Panc1 (cell line): ENCODE measurements at regions not wholly inside any gene's neighbourhood (a gene's known extent, or its start where the extent isn't known, plus 50 kb on each side); places are given as distances from the start of the nearest gene placed in this dataset.

ENCODE experiments used
- ATAC-seq: fragments of 200-7000 bp; cut with Tn5 transposase; 2 replicates; pipeline ENCODE4 v1.9.1; 2020; ENCODE audit warnings: mild to moderate bottlenecking, moderate library complexity
- BruUV-seq: library from RNA; stranded (reverse); fragments of 400-500 nt; replicated peaks from 2 replicates; lab custom pipeline; 2021; lab: Mats Ljungman, UMichigan
- CTCF ChIA-PET: fragments of 300-600 bp; sonication (Branson Sonifier 250); formaldehyde crosslinking; loops from one replicate; lab custom pipeline; 2022; ENCODE audit warnings: antibody characterized with exemption; lab: Charles Lee
- POLR2A ChIA-PET: fragments of 300-600 bp; sonication (Branson Sonifier 250); formaldehyde crosslinking; loops from one replicate; lab custom pipeline; 2022; ENCODE audit warnings: antibody characterized with exemption; lab: Charles Lee
- DNase-seq: peaks from one replicate; pipeline ENCODE4 v3.0.0-alpha.2; 2010; ENCODE audit warnings: low read depth, low spot score
- H3K27ac ChIP-seq: 2 replicates; pipeline ENCODE4 v1.5.1; 2011; ENCODE audit warnings: mild to moderate bottlenecking, low read length, inconsistent platforms
- H3K27me3 ChIP-seq: fragments of 200-500 bp; sonication (Bioruptor generic); 2 replicates; pipeline ENCODE4 v1.6.0; 2014; ENCODE audit warnings: low read length, inconsistent platforms; ENCODE audit not compliant: control insufficient read depth, insufficient read depth
- H3K36me3 ChIP-seq: fragments of 200-500 bp; sonication (Bioruptor generic); 2 replicates; pipeline ENCODE4 v1.5.1; 2014; ENCODE audit warnings: inconsistent platforms, mild to moderate bottlenecking, low read length, moderate library complexity; ENCODE audit not compliant: control insufficient read depth, insufficient read depth
- H3K4me1 ChIP-seq: 2 replicates; pipeline ENCODE4 v1.5.1; 2011; ENCODE audit warnings: inconsistent platforms, mild to moderate bottlenecking, low read length, moderate library complexity; ENCODE audit not compliant: control insufficient read depth, insufficient read depth
- H3K4me3 ChIP-seq, 2 experiments: 2 replicates each; pipeline ENCODE4 v1.5.1; 2011 to 2012; ENCODE audit warnings: low read depth in 2 of 2, low read length in 2 of 2, mild to moderate bottlenecking in 2 of 2, inconsistent platforms in 1 of 2, moderate library complexity in 1 of 2
- H3K9me3 ChIP-seq: fragments of 200-500 bp; sonication (Bioruptor generic); 2 replicates; pipeline ENCODE4 v1.5.1; 2014; ENCODE audit warnings: low read depth, mild to moderate bottlenecking, inconsistent platforms, low read length, moderate library complexity; ENCODE audit not compliant: control insufficient read depth, insufficient read depth
- POLR2AphosphoS5 ChIP-seq: IDR thresholded peaks from 2 replicates; pipeline ENCODE4 v1.6.1; 2012; ENCODE audit warnings: mild to moderate bottlenecking, low read depth, low read length, moderate library complexity
- SIN3A ChIP-seq: IDR thresholded peaks from 2 replicates; pipeline ENCODE4 v1.6.1; 2012; ENCODE audit warnings: low read depth, mild to moderate bottlenecking, low read length, moderate library complexity, borderline replicate concordance; ENCODE audit not compliant: insufficient read depth
- TCF7L2 ChIP-seq: IDR thresholded peaks from 2 replicates; pipeline ENCODE4 v1.6.1; 2011; ENCODE audit warnings: mild to moderate bottlenecking, low read depth, low read length, inconsistent platforms
- in situ Hi-C: cut with HindIII; loops from 2 replicates; pipeline ENCODE4 v1.10.0; 2016; ENCODE audit warnings: low sequenced_read_pairs, low pct_unique_long_range_greater_than_20kb
- intact Hi-C: fragments of 100-400 bp; cut with micrococcal nuclease; formaldehyde crosslinking; loops from one replicate; pipeline ENCODE4 v1.10.0; 2022; ENCODE audit not compliant: unreplicated experiment
- TF ChIP-seq, protein P1 (sequence below): fragments of 450-650 bp; IDR thresholded peaks from 2 replicates; pipeline ENCODE4 v1.5.1; 2017; ENCODE audit warnings: mild to moderate bottlenecking
- TF ChIP-seq, protein P2 (sequence below), 2 experiments: IDR thresholded peaks; 2 replicates each; pipeline ENCODE4 v1.6.1; 2011 to 2012; ENCODE audit warnings: low read depth in 2 of 2, control low read depth in 1 of 2, low read length in 1 of 2, mild to moderate bottlenecking in 1 of 2, moderate library complexity in 1 of 2; ENCODE audit not compliant: insufficient read depth in 1 of 2

DNA sequence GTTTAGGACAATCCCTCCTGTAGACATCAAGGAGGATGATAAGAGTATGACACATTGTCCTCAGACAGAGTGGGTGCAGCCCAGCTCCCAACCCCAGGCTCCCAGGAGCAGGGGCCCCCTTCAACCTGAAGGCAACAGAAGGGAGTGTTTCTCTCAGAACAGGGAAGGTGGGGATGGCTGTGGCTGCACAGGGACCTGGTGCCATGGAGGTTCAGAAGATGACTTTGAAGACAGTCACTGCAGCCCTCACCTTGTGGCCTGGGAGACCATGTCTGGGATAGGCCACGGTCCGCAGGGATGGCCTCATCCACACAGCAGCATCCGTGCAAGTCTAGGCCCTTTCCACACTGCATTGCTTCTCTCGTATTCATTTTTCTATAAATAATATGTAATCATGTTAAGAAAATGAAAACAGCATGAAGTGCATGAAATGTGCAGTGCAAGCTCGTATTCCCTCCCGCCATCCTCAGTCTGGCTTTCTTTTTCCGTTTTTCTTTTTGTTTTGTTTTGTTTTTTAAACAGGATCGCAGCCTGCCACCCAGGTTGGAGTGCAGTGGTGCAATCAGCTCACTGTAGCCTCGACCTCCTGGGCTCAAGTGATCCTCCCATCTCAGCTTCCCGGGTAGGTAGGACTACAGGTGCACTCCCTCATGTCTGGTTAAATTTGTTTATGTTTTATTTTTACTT, 71.1 kb downstream of the METRNL start:
- no peak overlapping the region for H3K27ac ChIP-seq
- no peak overlapping the region for H3K4me3 ChIP-seq
- CTCF ChIA-PET = no interaction called here
- no peaks in the 10 kb centered on the region for H3K36me3 ChIP-seq
- in situ Hi-C loops (no loop called here), intact Hi-C loops (no loop called here)
- POLR2A ChIA-PET = no interaction called here
- ATAC-seq (no peak), DNase-seq (no peak)
- H3K9me3 ChIP-seq = no peaks in the 10 kb centered on the region
- no peak for TF ChIP-seq TCF7L2
- TF ChIP-seq, protein P1, sequence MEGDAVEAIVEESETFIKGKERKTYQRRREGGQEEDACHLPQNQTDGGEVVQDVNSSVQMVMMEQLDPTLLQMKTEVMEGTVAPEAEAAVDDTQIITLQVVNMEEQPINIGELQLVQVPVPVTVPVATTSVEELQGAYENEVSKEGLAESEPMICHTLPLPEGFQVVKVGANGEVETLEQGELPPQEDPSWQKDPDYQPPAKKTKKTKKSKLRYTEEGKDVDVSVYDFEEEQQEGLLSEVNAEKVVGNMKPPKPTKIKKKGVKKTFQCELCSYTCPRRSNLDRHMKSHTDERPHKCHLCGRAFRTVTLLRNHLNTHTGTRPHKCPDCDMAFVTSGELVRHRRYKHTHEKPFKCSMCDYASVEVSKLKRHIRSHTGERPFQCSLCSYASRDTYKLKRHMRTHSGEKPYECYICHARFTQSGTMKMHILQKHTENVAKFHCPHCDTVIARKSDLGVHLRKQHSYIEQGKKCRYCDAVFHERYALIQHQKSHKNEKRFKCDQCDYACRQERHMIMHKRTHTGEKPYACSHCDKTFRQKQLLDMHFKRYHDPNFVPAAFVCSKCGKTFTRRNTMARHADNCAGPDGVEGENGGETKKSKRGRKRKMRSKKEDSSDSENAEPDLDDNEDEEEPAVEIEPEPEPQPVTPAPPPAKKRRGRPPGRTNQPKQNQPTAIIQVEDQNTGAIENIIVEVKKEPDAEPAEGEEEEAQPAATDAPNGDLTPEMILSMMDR = no peak
- no peak for TF ChIP-seq SIN3A
- TF ChIP-seq POLR2AphosphoS5 = no peak
- TF ChIP-seq, protein P2, sequence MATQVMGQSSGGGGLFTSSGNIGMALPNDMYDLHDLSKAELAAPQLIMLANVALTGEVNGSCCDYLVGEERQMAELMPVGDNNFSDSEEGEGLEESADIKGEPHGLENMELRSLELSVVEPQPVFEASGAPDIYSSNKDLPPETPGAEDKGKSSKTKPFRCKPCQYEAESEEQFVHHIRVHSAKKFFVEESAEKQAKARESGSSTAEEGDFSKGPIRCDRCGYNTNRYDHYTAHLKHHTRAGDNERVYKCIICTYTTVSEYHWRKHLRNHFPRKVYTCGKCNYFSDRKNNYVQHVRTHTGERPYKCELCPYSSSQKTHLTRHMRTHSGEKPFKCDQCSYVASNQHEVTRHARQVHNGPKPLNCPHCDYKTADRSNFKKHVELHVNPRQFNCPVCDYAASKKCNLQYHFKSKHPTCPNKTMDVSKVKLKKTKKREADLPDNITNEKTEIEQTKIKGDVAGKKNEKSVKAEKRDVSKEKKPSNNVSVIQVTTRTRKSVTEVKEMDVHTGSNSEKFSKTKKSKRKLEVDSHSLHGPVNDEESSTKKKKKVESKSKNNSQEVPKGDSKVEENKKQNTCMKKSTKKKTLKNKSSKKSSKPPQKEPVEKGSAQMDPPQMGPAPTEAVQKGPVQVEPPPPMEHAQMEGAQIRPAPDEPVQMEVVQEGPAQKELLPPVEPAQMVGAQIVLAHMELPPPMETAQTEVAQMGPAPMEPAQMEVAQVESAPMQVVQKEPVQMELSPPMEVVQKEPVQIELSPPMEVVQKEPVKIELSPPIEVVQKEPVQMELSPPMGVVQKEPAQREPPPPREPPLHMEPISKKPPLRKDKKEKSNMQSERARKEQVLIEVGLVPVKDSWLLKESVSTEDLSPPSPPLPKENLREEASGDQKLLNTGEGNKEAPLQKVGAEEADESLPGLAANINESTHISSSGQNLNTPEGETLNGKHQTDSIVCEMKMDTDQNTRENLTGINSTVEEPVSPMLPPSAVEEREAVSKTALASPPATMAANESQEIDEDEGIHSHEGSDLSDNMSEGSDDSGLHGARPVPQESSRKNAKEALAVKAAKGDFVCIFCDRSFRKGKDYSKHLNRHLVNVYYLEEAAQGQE (IDR thresholded peaks at IDR 0.05; ENCODE audit: insufficient read depth in 1 of 2, low read depth in 2 of 2, low read length in 1 of 2) = no peak
- BruUV-seq = no TSS peak
- peaks cover 5% of the 10 kb centered on the region for H3K27me3 ChIP-seq
- H3K4me1 ChIP-seq = peaks cover 12% of the 10 kb centered on the region

GRCh38 chr17:83151056-83151441, 71.6 kb downstream of the METRNL start:
- Histone ChIP-seq H3K4me3 (no peak overlapping the region), H3K36me3 (no peaks in the 10 kb centered on the region), H3K4me1 (peaks cover 12% of the 10 kb centered on the region), H3K9me3 (no peaks in the 10 kb centered on the region), H3K27me3 (peaks cover 5% of the 10 kb centered on the region), H3K27ac (peak overlapping the region; percentile 31; the same call in 1 of the 2 replicates)
- CTCF ChIA-PET = no interaction called here
- POLR2A ChIA-PET = no interaction called here
- no peak for TF ChIP-seq TCF7L2
- no peak for TF ChIP-seq POLR2AphosphoS5
- TF ChIP-seq, protein P1 = no peak
- TF ChIP-seq, protein P2 (IDR thresholded peaks at IDR 0.05; ENCODE audit: insufficient read depth in 1 of 2, low read depth in 2 of 2, low read length in 1 of 2) = no peak
- TF ChIP-seq SIN3A = no peak
- DNase-seq (no peak), ATAC-seq (no peak)
- in situ Hi-C loops = no loop called here
- no TSS peak for BruUV-seq
- intact Hi-C loops = no loop called here
